Stimulated activated CD4-positive, alpha-beta T cell treated with anti-CD3 and anti-CD28 coated beads, Interleukin-15, amount 100 ng/mL, for 48 hours (primary cell): ENCODE measurements at regions not wholly inside any gene's neighbourhood (a gene's known extent, or its start where the extent isn't known, plus 50 kb on each side); places are given as distances from the start of the nearest gene placed in this dataset.
"Not testable (repeated sequence)": the region's sequence is repeated elsewhere in the genome, so short reads cannot be mapped to it uniquely, and the experiment has no call there.

Source experiments
- DNase-seq, 2 donors: peaks; one replicate each; pipeline ENCODE4 v3.0.0-alpha.2; 2020; ENCODE audit warnings: low read depth in 2 of 2

- DNase-seq, result no peak
Measured at GRCh38 chr18:1483385-1483784, 578.7 kb downstream of the ADCYAP1 start.

GRCh38 chr18:1487457-1487856 is 582.8 kb downstream of the ADCYAP1 start:
- DNase-seq, result no peak

- no peak for DNase-seq
Measured at GRCh38 chr18:1488394-1488793, 583.7 kb downstream of the ADCYAP1 start.

- no peak for DNase-seq
Measured at GRCh38 chr18:1488957-1489356, 584.3 kb downstream of the ADCYAP1 start.

GRCh38 chr18:1495387-1495786 is 590.7 kb downstream of the ADCYAP1 start:
- DNase-seq, result no peak

- no peak for DNase-seq
Measured at GRCh38 chr18:1496096-1496495, 591.4 kb downstream of the ADCYAP1 start.

- DNase-seq, result no peak
Measured at GRCh38 chr18:1498216-1498615, 593.5 kb downstream of the ADCYAP1 start.

- DNase-seq, result no peak
Measured at GRCh38 chr18:1499265-1499664, 594.6 kb downstream of the ADCYAP1 start.

- no peak for DNase-seq
Measured at GRCh38 chr18:1503847-1504246, 599.2 kb downstream of the ADCYAP1 start.

- no peak for DNase-seq
Measured at GRCh38 chr18:1505856-1506255, 601.2 kb downstream of the ADCYAP1 start.

- DNase-seq, result no peak
Measured at GRCh38 chr18:1510542-1511179, 606.0 kb downstream of the ADCYAP1 start.

GRCh38 chr18:1511619-1512311 is 607.1 kb downstream of the ADCYAP1 start:
- DNase-seq, result no peak

GRCh38 chr18:1513519-1513918 is 608.8 kb downstream of the ADCYAP1 start:
- no peak for DNase-seq

GRCh38 chr18:1521588-1522248 is 617.0 kb downstream of the ADCYAP1 start:
- DNase-seq, result not testable (repeated sequence)

GRCh38 chr18:1522249-1522615 is 617.6 kb downstream of the ADCYAP1 start:
- DNase-seq, result no peak

- no peak for DNase-seq
Measured at GRCh38 chr18:1526991-1527390, 622.3 kb downstream of the ADCYAP1 start.

- DNase-seq, result no peak
Measured at GRCh38 chr18:1527805-1528204, 623.1 kb downstream of the ADCYAP1 start.

GRCh38 chr18:1528447-1528846 is 623.8 kb downstream of the ADCYAP1 start:
- DNase-seq, result no peak

- no peak for DNase-seq
Measured at GRCh38 chr18:1528964-1529509, 624.4 kb downstream of the ADCYAP1 start.

- no peak for DNase-seq
Measured at GRCh38 chr18:1530650-1531049, 626.0 kb downstream of the ADCYAP1 start.

- no peak for DNase-seq
Measured at GRCh38 chr18:1539276-1539675, 634.6 kb downstream of the ADCYAP1 start.

- no peak for DNase-seq
Measured at GRCh38 chr18:1541478-1541877, 636.8 kb downstream of the ADCYAP1 start.

GRCh38 chr18:1542230-1542774 is 637.6 kb downstream of the ADCYAP1 start:
- no peak for DNase-seq
